ENCODE measurements at regions not wholly inside any gene's neighbourhood (a gene's known extent, or its start where the extent isn't known, plus 50 kb on each side); places are given as distances from the start of the nearest gene placed in this dataset.

DNA sequence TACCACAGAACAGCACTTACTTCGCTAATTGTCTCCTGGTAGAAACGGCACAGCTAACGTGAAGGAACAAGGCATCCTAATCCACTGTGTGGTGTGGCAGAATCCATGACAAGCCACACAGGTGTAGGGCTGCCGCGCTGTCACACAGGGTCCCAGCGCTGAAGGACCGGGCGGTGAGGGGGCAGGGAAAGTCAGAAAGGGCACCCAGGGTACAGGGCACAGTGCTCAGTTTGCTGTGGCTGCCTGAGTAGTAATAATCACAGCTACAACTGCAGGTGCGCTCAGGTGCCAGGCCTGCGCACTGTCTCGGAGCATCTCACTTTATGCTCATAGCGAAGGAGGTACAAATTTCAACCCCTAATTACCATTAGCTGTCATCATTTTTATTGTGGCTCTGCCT lies 55.2 kb upstream of the CAB39 start:
- TF ChIP-seq, protein P1, sequence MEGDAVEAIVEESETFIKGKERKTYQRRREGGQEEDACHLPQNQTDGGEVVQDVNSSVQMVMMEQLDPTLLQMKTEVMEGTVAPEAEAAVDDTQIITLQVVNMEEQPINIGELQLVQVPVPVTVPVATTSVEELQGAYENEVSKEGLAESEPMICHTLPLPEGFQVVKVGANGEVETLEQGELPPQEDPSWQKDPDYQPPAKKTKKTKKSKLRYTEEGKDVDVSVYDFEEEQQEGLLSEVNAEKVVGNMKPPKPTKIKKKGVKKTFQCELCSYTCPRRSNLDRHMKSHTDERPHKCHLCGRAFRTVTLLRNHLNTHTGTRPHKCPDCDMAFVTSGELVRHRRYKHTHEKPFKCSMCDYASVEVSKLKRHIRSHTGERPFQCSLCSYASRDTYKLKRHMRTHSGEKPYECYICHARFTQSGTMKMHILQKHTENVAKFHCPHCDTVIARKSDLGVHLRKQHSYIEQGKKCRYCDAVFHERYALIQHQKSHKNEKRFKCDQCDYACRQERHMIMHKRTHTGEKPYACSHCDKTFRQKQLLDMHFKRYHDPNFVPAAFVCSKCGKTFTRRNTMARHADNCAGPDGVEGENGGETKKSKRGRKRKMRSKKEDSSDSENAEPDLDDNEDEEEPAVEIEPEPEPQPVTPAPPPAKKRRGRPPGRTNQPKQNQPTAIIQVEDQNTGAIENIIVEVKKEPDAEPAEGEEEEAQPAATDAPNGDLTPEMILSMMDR (IDR thresholded peaks at IDR 0.05; ENCODE audit: low read length, missing control alignments) = no peak
- no peak for DNase-seq (ENCODE audit: low read depth)
- no peak overlapping the region for H3K4me3 ChIP-seq (replicated peaks; ENCODE audit: low read depth, low read length)

DNA sequence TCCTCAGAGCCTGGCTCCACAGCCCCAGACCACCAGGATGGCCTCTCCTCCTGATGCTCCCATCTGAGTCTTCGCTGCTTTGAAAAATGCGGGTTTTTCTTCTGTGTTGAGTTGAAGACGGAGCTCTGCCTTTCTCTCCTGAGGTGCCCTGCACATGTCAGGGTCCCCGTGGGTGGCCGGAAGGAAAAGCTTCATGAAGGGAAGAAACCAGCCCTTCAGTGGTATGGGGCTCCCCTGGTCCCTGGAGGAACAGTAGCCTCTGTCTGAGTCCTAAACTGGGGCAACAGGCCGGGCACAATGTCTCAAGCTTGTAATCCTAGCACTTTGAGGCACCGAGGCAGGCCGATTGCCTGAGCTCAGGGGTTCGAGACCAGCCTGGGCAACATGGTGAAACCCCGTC lies 54.7 kb upstream of the CAB39 start:
- no peak for DNase-seq (ENCODE audit: low read depth)
- TF ChIP-seq, protein P1 (IDR thresholded peaks at IDR 0.05; ENCODE audit: low read length, missing control alignments) = no peak

DNA sequence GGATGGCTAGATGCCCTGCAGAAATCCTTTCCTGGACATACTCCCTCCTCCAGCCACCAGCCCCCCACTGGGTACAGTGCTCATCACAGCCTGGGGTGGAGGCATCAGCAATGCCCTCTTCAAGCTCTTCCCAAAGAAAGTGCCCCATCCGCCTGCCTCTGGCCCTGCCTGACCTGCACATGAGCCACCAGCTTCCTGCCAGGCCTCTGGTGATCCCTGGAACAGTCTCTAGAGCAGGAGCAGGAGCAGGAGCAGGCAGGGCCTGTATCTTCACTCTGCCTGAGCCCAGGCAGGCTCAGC lies 54.1 kb upstream of the CAB39 start:
- H3K4me3 ChIP-seq (replicated peaks; ENCODE audit: low read depth, low read length) = no peak overlapping the region
- DNase-seq (ENCODE audit: low read depth) = no peak
- TF ChIP-seq, protein P1 (IDR thresholded peaks at IDR 0.05; ENCODE audit: low read length, missing control alignments) = no peak

More for the DNA sequence above, 54.7 kb upstream of the CAB39 start:
- H3K4me3 ChIP-seq (replicated peaks; ENCODE audit: low read depth, low read length) = no peak overlapping the region

DNA sequence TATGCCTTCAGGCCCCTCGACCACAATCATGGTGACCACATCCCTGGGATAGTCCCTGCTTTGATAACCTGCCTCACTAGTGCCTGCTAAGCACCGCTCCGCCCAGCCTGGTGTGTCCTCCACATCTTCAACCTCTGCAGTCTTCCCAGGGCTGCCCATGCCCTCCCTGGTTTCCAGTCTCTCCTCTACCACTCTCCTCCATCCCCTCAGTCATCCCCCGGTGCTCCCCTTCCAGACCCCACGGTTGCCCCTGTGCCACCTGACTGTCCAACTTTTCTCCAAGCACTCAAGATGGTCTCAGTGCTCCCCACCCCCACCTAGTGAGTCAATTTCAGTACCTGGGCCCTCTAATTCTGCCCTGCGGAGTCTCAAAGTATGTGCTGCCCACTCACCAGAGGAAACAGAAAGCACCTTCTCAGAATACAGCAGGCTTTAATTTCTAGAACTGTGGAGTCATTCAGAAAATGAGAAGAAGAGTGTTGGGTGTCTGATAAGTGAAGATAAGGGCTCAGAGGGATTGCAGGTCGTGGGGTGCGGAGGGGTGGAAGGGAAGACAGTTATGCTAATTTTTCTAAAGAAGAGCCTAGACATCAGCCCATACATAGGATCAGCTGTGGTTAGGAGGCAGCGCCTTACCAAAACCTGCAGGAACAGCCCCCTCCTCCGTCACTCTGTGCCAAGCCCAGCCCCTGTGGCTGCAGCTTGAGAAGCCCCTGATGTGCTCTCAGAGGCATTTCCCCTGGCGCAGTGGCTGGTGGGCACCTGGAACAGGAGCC lies 53.6 kb upstream of the CAB39 start:
- DNase-seq (ENCODE audit: low read depth) = no peak
- H3K4me3 ChIP-seq (replicated peaks; ENCODE audit: low read depth, low read length) = no peak overlapping the region
- TF ChIP-seq, protein P1 (IDR thresholded peaks at IDR 0.05; ENCODE audit: low read length, missing control alignments) = no peak

DNA sequence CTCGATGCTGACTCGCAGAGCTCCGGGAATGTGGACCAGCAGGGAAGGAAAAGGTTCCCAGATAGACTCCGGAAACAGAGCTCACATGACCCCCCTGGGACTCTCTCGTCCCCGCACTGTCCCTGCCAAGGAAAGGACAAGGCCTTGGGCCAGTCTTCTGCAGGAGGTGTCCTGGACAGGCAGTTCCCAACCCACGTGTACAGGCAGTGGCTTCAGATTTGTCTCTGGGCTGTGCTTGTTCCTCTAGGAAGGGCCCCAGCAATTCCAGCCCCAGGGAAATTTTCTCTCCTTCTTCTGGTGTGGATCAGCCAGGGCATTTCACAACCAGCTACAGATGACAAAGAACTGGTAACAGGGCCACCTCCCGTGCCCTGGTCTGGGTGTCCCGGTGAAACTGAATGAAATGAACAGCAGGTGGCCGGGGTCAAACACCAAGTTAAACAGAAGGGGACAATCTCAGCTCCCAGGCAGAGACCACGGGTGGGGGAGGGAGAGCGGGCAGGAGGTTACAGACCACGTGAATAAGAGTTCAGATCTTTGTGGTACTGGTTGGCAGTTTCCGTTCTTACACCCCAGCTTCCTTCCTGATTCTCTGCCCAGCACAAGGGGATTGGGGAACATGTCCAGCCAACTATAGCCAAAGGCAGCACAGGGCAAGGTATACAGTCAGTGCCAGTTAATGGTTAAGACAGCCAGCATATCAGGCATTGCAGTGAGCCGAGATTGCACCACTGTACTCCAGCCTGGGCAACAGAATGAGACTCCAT lies 52.2 kb upstream of the CAB39 start:
- H3K4me3 ChIP-seq (replicated peaks; ENCODE audit: low read depth, low read length) = no peak overlapping the region
- DNase-seq (ENCODE audit: low read depth) = no peak

DNA sequence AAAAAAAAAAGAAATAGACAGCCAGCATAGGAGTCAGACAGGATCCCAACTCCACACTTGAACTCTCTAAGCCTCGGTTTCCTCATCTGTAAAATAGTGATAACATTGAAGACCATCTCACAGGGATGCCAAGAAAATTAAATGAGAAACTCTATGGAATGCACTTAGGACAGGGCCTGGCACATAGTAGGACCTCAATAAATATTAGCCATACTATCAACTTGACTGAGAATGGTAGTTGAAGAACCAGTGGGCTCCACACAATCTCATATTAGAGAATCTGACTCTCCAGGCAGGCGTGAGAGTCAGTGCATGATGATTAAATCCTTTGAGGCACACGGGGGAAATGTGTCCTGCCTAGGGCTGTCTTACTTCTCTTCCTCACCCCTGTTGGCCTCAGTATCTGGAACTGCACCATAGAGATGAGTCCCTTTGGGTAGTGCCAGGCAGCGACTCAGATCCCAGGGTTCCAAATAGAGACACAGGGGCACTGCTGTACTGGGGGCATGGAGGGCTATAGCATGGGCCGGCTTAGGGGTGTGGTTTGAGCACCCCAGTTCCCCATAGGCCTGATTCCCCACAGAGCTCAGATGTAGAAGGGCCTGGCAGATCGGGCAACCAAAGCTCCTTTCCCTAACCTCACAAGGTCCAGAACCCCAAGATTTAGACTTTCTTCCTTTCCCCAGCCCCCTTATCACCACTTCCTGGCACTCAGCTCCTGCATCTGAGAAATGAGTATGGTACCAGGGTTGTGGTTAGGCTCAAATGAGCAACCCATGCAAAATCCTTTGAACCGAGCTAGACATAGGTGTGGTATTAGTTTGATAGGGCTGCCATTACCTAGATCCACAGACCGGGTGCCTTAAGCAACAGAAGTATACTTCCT lies 51.3 kb upstream of the CAB39 start:
- DNase-seq (ENCODE audit: low read depth) = no peak
- H3K4me3 ChIP-seq (replicated peaks; ENCODE audit: low read depth, low read length) = no peak overlapping the region
- TF ChIP-seq, protein P1 (IDR thresholded peaks at IDR 0.05; ENCODE audit: low read length, missing control alignments) = no peak

More for the DNA sequence above, 52.2 kb upstream of the CAB39 start:
- TF ChIP-seq, protein P1 (IDR thresholded peaks at IDR 0.05; ENCODE audit: low read length, missing control alignments) = no peak
